VCaP (cell line): ENCODE measurements at regions not wholly inside any gene's neighbourhood (a gene's known extent, or its start where the extent isn't known, plus 50 kb on each side); places are given as distances from the start of the nearest gene placed in this dataset.
A peak's percentile ranks its signal among the peaks of the same experiment; 100 is the strongest.

Experiments
- H3K27ac ChIP-seq: fragments of 450-650 bp; 2 replicates; pipeline ENCODE4 v1.5.1; 2017
- CTCF ChIP-seq: fragments of 450-650 bp; conservative IDR thresholded peaks from 2 replicates; pipeline ENCODE4 v1.5.1; 2017; ENCODE audit warnings: mild to moderate bottlenecking, moderate library complexity

- TF ChIP-seq CTCF, result peak; percentile 78
- H3K27ac ChIP-seq, result no peak overlapping the region
Observed at GRCh38 chr2:535222-535621, 142.0 kb downstream of the TMEM18 start.

GRCh38 chr2:529852-530251, 147.4 kb downstream of the TMEM18 start:
- no peak for TF ChIP-seq CTCF
- no peak overlapping the region for H3K27ac ChIP-seq

GRCh38 chr2:529424-529823, 147.8 kb downstream of the TMEM18 start:
- TF ChIP-seq CTCF, result peak; percentile 76
- H3K27ac ChIP-seq, result no peak overlapping the region

- no peak for TF ChIP-seq CTCF
- no peak overlapping the region for H3K27ac ChIP-seq
Observed at GRCh38 chr2:527581-527980, 149.6 kb downstream of the TMEM18 start.

- no peak overlapping the region for H3K27ac ChIP-seq
- TF ChIP-seq CTCF, result no peak
Observed at GRCh38 chr2:526918-527317, 150.3 kb downstream of the TMEM18 start.

- no peak for TF ChIP-seq CTCF
Observed at GRCh38 chr2:525611-526010, 151.6 kb downstream of the TMEM18 start.

GRCh38 chr2:525021-525420, 152.2 kb downstream of the TMEM18 start:
- no peak overlapping the region for H3K27ac ChIP-seq
- TF ChIP-seq CTCF, result no peak

More at GRCh38 chr2:525611-526010, 151.6 kb downstream of the TMEM18 start:
- H3K27ac ChIP-seq, result no peak overlapping the region

- no peak overlapping the region for H3K27ac ChIP-seq
- TF ChIP-seq CTCF, result no peak
Observed at GRCh38 chr2:524442-524841, 152.8 kb downstream of the TMEM18 start.
